ENCODE measurements at regions not wholly inside any gene's neighbourhood (a gene's known extent, or its start where the extent isn't known, plus 50 kb on each side); places are given as distances from the start of the nearest gene placed in this dataset.
"Not testable (repeated sequence)": the region's sequence is repeated elsewhere in the genome, so short reads cannot be mapped to it uniquely, and the experiment has no call there.

GRCh38 chr14:101320396-101320795, 240.9 kb upstream of the DIO3 start:
- Histone ChIP-seq H3K27me3 (ENCODE audit: control insufficient read depth in 1 of 2, insufficient read depth in 2 of 2, low read length in 2 of 2) (no peaks in the 10 kb centered on the region), H3K9ac (ENCODE audit: low read length) (no peak overlapping the region), H3K27ac (ENCODE audit: low read depth, low read length) (no peak overlapping the region), H3K9me3 (ENCODE audit: low read length) (peaks cover 8% of the 10 kb centered on the region), H3K4me1 (ENCODE audit: insufficient read depth, low read length) (no peaks in the 10 kb centered on the region), H3K4me3 (ENCODE audit: low read depth in 1 of 2, low read length in 2 of 2) (no peak overlapping the region), H3K36me3 (ENCODE audit: insufficient read depth, low read length) (no peaks in the 10 kb centered on the region)

- Histone ChIP-seq H3K27me3 (ENCODE audit: control insufficient read depth in 1 of 2, insufficient read depth in 2 of 2, low read length in 2 of 2) (no peaks in the 10 kb centered on the region), H3K4me1 (ENCODE audit: insufficient read depth, low read length) (no peaks in the 10 kb centered on the region), H3K4me3 (ENCODE audit: low read depth in 1 of 2, low read length in 2 of 2) (no peak overlapping the region), H3K36me3 (ENCODE audit: insufficient read depth, low read length) (no peaks in the 10 kb centered on the region), H3K9ac (ENCODE audit: low read length) (no peak overlapping the region), H3K9me3 (ENCODE audit: low read length) (no peaks in the 10 kb centered on the region), H3K27ac (ENCODE audit: low read depth, low read length) (no peak overlapping the region)
Measured at GRCh38 chr14:101322223-101322622, 239.1 kb upstream of the DIO3 start.

DNA sequence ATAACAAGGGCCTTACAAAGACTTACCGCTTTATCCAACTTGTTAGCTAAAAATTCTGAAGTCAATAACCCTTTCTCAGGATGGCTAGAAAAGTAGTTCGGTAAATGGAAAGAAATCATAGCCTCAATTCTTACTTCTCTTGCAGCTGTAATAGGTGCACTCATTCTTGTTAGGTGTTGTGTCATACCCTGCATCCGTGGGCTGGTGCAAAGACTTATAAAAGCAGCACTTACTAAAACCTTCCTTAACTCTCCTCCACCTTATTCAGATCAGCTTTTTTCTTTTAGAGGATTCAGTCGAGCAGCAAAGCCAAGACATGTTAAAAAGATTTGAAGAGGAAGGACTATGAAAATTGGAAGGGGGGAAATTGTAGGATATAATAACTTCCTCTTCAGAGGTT, 238.2 kb upstream of the DIO3 start:
- H3K4me3 ChIP-seq (ENCODE audit: low read depth in 1 of 2, low read length in 2 of 2): no peak overlapping the region
- H3K27ac ChIP-seq (ENCODE audit: low read depth, low read length): no peak overlapping the region
- no peaks in the 10 kb centered on the region for H3K27me3 ChIP-seq (ENCODE audit: control insufficient read depth in 1 of 2, insufficient read depth in 2 of 2, low read length in 2 of 2)
- no peak overlapping the region for H3K9ac ChIP-seq (ENCODE audit: low read length)
- no peaks in the 10 kb centered on the region for H3K36me3 ChIP-seq (ENCODE audit: insufficient read depth, low read length)
- H3K4me1 ChIP-seq (ENCODE audit: insufficient read depth, low read length): no peaks in the 10 kb centered on the region
- no peaks in the 10 kb centered on the region for H3K9me3 ChIP-seq (ENCODE audit: low read length)

DNA sequence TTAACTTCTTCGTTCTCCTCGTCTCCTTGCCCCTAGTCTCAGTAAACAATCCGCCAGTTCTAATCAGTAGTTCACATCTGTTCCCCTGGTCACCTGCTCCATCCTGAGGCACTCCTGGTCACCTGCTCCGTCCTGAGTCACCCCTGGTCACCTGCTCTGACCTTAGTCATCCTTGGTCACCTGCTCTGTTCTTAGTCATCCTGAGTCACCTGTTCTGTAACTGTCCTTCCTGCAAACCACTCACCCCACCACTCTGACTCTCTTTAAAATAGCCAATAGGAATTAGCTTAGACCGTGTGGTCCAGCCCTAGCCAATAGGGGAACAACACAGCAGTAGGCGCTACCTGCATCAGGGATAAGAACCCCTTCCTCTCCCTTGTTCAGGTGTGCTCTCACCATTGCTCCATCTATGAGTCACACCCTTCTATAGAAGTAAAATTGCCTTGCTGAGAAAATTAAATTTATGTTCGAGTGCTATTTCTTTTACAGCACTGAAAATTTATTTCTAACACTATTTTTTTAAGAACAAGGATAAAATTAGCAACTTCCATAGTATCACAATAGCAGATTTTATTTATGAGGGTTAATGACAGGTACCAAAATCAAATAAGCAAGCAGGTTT, 237.6 kb upstream of the DIO3 start:
- not testable (repeated sequence) for H3K9ac ChIP-seq (ENCODE audit: low read length); H3K9me3 ChIP-seq (ENCODE audit: low read length); H3K36me3 ChIP-seq (ENCODE audit: insufficient read depth, low read length); H3K4me1 ChIP-seq (ENCODE audit: insufficient read depth, low read length); H3K4me3 ChIP-seq (ENCODE audit: low read depth in 1 of 2, low read length in 2 of 2); H3K27ac ChIP-seq (ENCODE audit: low read depth, low read length); H3K27me3 ChIP-seq (ENCODE audit: control insufficient read depth in 1 of 2, insufficient read depth in 2 of 2, low read length in 2 of 2)

- Histone ChIP-seq H3K9me3 (ENCODE audit: low read length) (no peaks in the 10 kb centered on the region), H3K27me3 (ENCODE audit: control insufficient read depth in 1 of 2, insufficient read depth in 2 of 2, low read length in 2 of 2) (no peaks in the 10 kb centered on the region), H3K36me3 (ENCODE audit: insufficient read depth, low read length) (no peaks in the 10 kb centered on the region), H3K9ac (ENCODE audit: low read length) (no peak overlapping the region), H3K4me1 (ENCODE audit: insufficient read depth, low read length) (no peaks in the 10 kb centered on the region), H3K4me3 (ENCODE audit: low read depth in 1 of 2, low read length in 2 of 2) (no peak overlapping the region), H3K27ac (ENCODE audit: low read depth, low read length) (no peak overlapping the region)
Measured at GRCh38 chr14:101325319-101325718, 236.0 kb upstream of the DIO3 start.

DNA sequence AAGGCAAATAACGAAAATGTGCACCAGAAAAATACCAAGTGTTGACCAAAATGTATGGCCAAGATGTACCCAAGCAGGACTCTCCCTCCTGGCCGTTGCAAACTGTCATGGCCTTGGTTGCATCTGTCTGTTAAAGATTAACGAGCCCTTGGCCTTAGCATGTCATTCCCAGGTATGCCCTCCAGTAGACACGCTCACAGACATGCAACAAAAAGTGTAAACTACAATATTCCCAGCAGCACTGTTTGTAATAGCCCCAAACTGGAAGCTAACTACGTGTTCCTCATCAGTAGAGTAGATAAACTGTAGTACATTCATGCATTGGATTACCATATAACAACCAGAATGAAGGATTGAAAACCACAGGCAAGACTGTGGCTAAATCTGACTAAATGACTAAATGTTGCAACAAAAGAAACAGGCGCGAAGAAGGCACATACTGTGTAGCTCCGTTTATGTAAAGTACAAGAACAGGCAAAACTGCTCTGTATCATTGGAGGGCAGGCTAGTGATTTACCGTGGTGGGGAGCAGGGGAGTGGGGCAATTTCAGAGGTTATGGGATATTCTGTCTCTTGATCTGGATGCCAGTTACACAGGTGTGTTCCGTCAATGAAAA, 232.8 kb upstream of the DIO3 start:
- H3K4me1 ChIP-seq (ENCODE audit: insufficient read depth, low read length): no peaks in the 10 kb centered on the region
- H3K9me3 ChIP-seq (ENCODE audit: low read length): no peaks in the 10 kb centered on the region
- H3K9ac ChIP-seq (ENCODE audit: low read length): no peak overlapping the region
- H3K4me3 ChIP-seq (ENCODE audit: low read depth in 1 of 2, low read length in 2 of 2): no peak overlapping the region
- no peaks in the 10 kb centered on the region for H3K27me3 ChIP-seq (ENCODE audit: control insufficient read depth in 1 of 2, insufficient read depth in 2 of 2, low read length in 2 of 2)
- no peaks in the 10 kb centered on the region for H3K36me3 ChIP-seq (ENCODE audit: insufficient read depth, low read length)
- no peak overlapping the region for H3K27ac ChIP-seq (ENCODE audit: low read depth, low read length)

DNA sequence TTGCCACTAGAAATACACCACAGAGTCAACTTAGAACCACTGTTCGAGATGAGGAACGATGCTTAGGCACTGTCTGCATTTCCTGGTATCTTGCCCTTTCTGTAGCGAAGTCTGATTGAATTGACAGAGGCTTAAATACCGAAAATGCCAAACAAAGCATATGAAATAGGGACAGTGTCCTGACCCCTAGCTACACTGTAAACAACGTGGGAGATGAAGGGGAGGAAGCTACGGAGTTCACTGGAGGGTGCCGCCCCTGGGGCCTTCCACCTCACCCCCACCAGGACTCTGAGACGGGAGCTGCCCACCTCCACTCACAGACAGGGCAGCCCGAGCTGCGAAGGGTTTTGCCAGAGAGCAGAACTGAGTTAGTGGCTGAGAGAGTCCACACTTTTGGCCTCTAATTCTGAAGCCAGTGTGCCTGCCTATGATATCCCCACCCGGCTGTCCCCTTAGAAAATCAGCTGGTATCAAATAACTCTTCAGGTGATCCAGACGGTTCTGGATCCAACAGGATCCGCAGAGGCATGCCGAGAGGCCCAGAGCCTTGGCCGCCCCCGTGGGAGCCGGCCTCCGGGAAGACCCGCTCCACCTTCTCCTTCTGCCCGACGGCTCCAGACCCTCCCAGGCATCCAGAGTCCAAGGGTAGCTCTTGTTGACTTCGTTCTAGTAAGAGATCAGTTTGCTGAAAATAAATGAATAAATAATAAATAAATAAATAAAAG, 230.7 kb upstream of the DIO3 start:
- Histone ChIP-seq H3K9ac (ENCODE audit: low read length) (no peak overlapping the region), H3K9me3 (ENCODE audit: low read length) (no peaks in the 10 kb centered on the region), H3K27ac (ENCODE audit: low read depth, low read length) (no peak overlapping the region), H3K36me3 (ENCODE audit: insufficient read depth, low read length) (no peaks in the 10 kb centered on the region), H3K4me3 (ENCODE audit: low read depth in 1 of 2, low read length in 2 of 2) (no peak overlapping the region), H3K27me3 (ENCODE audit: control insufficient read depth in 1 of 2, insufficient read depth in 2 of 2, low read length in 2 of 2) (no peaks in the 10 kb centered on the region), H3K4me1 (ENCODE audit: insufficient read depth, low read length) (peaks cover 8% of the 10 kb centered on the region)

DNA sequence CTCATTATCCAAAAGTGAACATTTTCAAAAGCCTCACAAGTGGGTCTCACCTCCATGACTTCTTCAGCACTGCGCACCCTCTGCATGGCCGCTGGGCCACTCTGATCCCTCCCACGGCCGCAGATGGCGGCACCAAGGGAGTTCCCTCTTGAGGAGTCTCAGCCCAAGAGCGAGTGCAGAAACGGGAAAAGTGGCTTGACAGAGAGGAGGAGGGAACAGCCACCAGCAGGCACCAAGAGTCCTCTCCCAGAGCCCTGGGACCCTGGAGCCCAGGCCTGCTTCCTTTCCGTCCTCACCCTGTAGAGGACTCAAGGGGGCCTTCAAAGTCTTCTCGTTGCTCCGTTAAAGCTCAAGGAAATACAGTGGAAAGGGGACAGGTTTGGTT, 230.2 kb upstream of the DIO3 start:
- Histone ChIP-seq H3K36me3 (ENCODE audit: insufficient read depth, low read length) (no peaks in the 10 kb centered on the region), H3K27ac (ENCODE audit: low read depth, low read length) (no peak overlapping the region), H3K4me1 (ENCODE audit: insufficient read depth, low read length) (peaks cover 8% of the 10 kb centered on the region), H3K9me3 (ENCODE audit: low read length) (no peaks in the 10 kb centered on the region), H3K27me3 (ENCODE audit: control insufficient read depth in 1 of 2, insufficient read depth in 2 of 2, low read length in 2 of 2) (no peaks in the 10 kb centered on the region), H3K4me3 (ENCODE audit: low read depth in 1 of 2, low read length in 2 of 2) (no peak overlapping the region), H3K9ac (ENCODE audit: low read length) (no peak overlapping the region)

DNA sequence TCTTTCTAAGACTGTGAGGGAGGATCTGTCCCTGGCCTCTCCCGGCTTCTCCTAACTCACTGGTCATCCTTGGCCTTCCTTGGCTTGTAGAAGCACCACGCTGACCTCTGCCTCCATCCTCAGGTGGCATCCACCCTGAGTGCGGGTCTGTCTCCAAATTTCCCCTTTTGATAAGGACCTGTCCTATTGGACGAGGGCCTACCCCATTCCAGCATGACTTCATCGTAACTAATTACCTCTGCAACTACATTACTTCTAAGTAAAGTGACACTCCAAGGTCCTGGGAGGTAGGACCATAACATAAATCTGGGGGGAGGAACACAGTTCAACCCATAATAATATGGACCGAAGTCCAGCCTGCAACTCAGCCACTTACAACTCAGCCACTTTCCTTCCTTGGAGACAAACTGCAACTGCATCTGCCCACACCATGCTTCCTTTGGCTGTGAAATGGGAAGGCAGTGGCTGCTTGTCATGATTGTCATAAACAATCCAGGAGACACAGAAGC, 229.6 kb upstream of the DIO3 start:
- Histone ChIP-seq H3K4me1 (ENCODE audit: insufficient read depth, low read length) (peaks cover 8% of the 10 kb centered on the region), H3K4me3 (ENCODE audit: low read depth in 1 of 2, low read length in 2 of 2) (no peak overlapping the region), H3K27ac (ENCODE audit: low read depth, low read length) (no peak overlapping the region), H3K9ac (ENCODE audit: low read length) (no peak overlapping the region), H3K9me3 (ENCODE audit: low read length) (no peaks in the 10 kb centered on the region), H3K36me3 (ENCODE audit: insufficient read depth, low read length) (no peaks in the 10 kb centered on the region), H3K27me3 (ENCODE audit: control insufficient read depth in 1 of 2, insufficient read depth in 2 of 2, low read length in 2 of 2) (no peaks in the 10 kb centered on the region)

DNA sequence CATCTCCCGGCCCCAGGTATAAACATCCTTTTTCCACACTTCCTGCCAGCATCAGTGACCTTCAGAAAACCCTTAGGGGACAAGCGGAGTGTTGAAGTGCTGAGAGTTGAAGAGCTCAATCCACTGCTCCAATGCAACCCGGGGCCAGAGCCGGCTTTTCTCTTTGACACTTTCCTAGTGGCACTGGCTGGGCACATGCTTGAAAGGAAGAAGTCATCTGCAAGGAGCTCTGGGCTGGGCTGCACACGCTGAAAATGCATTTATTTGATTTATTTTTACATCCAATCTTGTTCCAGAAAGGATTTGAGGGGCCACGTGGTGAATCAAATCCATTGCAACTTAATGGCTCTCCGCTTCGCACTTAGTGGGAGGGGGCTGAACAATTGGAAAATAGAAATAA, 229.0 kb upstream of the DIO3 start:
- no peaks in the 10 kb centered on the region for H3K9me3 ChIP-seq (ENCODE audit: low read length)

DNA sequence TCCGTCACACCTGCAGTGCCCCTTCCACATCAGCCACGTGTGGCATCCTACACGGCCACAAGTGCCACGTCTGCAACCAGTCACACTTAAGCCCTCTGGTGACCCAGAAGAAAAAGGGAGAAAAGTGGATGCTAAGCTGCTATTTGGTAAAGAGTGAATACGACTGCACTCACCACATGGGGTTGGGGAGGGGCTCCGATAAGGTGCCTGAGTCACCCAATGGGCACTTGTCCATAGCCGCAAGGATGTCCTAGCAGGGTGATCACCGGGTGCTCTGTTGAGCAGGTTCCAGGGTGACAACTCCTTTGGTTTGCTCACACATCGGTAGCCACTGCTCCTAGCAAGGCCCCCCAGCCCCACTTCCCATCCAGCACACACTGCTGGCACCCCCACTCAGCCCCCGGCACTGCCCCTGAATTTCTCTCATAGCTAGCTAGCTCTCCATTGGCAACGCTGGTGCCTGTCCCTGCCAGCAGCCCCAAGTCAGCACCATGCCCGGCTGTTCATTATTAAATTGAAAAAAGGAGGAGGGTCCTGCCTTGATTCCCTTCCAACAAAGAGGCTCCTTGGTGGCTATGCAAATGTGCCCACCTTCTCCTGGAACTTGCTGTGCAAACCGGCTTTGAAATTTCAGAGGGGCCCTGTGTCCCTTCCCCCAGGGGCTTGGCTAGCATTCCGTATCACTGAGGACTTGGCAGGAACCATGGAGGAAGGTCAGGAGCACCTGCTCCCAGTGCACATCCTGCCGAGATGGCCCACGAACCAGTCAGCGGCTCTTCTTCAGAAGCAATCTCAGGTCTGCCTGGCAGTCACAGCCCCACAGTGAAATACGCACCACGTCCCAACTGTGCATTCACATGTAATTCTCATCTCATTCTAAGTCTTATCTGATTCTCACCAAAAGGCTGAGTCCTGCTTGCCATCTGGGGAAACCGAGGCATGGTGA, 227.7 kb upstream of the DIO3 start:
- no peak overlapping the region for H3K4me3 ChIP-seq (ENCODE audit: low read depth in 1 of 2, low read length in 2 of 2)
- H3K9me3 ChIP-seq (ENCODE audit: low read length): no peaks in the 10 kb centered on the region
- no peak overlapping the region for H3K27ac ChIP-seq (ENCODE audit: low read depth, low read length)
- H3K27me3 ChIP-seq (ENCODE audit: control insufficient read depth in 1 of 2, insufficient read depth in 2 of 2, low read length in 2 of 2): no peaks in the 10 kb centered on the region
- peaks cover 8% of the 10 kb centered on the region for H3K4me1 ChIP-seq (ENCODE audit: insufficient read depth, low read length)
- no peaks in the 10 kb centered on the region for H3K36me3 ChIP-seq (ENCODE audit: insufficient read depth, low read length)
- H3K9ac ChIP-seq (ENCODE audit: low read length): no peak overlapping the region

More for the DNA sequence above, 229.0 kb upstream of the DIO3 start:
- peaks cover 8% of the 10 kb centered on the region for H3K4me1 ChIP-seq (ENCODE audit: insufficient read depth, low read length)
- H3K9ac ChIP-seq (ENCODE audit: low read length): no peak overlapping the region
- H3K27me3 ChIP-seq (ENCODE audit: control insufficient read depth in 1 of 2, insufficient read depth in 2 of 2, low read length in 2 of 2): no peaks in the 10 kb centered on the region
- H3K27ac ChIP-seq (ENCODE audit: low read depth, low read length): no peak overlapping the region
- no peaks in the 10 kb centered on the region for H3K36me3 ChIP-seq (ENCODE audit: insufficient read depth, low read length)
- H3K4me3 ChIP-seq (ENCODE audit: low read depth in 1 of 2, low read length in 2 of 2): no peak overlapping the region
